ENCODE measurements at regions not wholly inside any gene's neighbourhood (a gene's known extent, or its start where the extent isn't known, plus 50 kb on each side); places are given as distances from the start of the nearest gene placed in this dataset.

- TF ChIP-seq EZH2 (IDR thresholded peaks at IDR 0.05; ENCODE audit: borderline replicate concordance) (no peak), CTCF (IDR thresholded peaks at IDR 0.05; ENCODE audit: poor library complexity) (no peak), EZH2phosphoT487 (IDR thresholded peaks at IDR 0.05; ENCODE audit: low read depth, severe bottlenecking, unreplicated experiment) (no peak)
Measured at GRCh38 chr18:46346896-46347630, 242.9 kb downstream of the HAUS1 start.

Measured in hepatocyte (in vitro differentiated cells).